GM23338 (cell line): ENCODE measurements at regions not wholly inside any gene's neighbourhood (a gene's known extent, or its start where the extent isn't known, plus 50 kb on each side); places are given as distances from the start of the nearest gene placed in this dataset.

Experiments used
- ATAC-seq: fragments of 200-7000 bp; cut with Tn5 transposase; 3 replicates; pipeline ENCODE4 v1.9.1; 2020
- DNase-seq: peaks from one replicate; pipeline ENCODE4 v3.0.0-alpha.2; 2015; ENCODE audit warnings: low spot score
- H2AFZ ChIP-seq: fragments of 200-600 bp; sonication (generic); 2 replicates; pipeline ENCODE4 v1.8.0; 2016; ENCODE audit warnings: antibody characterized with exemption, mild to moderate bottlenecking, moderate library complexity
- H3F3A ChIP-seq: fragments of 200-600 bp; sonication (generic); replicated peaks from 2 replicates; pipeline ENCODE4 v1.8.0; 2017; ENCODE audit warnings: antibody characterized with exemption, mixed run types, low read depth
- H3K27ac ChIP-seq: fragments of 200-600 bp; sonication (generic); 2 replicates; pipeline ENCODE4 v1.6.1; 2016; ENCODE audit warnings: low read depth
- H3K27me3 ChIP-seq: fragments of 200-600 bp; sonication (generic); 2 replicates; pipeline ENCODE4 v1.8.0; 2016; ENCODE audit warnings: mild to moderate bottlenecking, mixed run types, moderate library complexity; ENCODE audit not compliant: insufficient read depth
- H3K36me3 ChIP-seq: fragments of 200-600 bp; sonication (generic); 2 replicates; pipeline ENCODE4 v1.8.0; 2016; ENCODE audit warnings: mild to moderate bottlenecking; ENCODE audit not compliant: insufficient read depth
- H3K4me1 ChIP-seq: fragments of 200-600 bp; sonication (generic); 2 replicates; pipeline ENCODE4 v1.8.0; 2016; ENCODE audit warnings: mild to moderate bottlenecking, moderate library complexity; ENCODE audit not compliant: insufficient read depth
- H3K4me2 ChIP-seq: fragments of 200-600 bp; sonication (generic); 2 replicates; pipeline ENCODE4 v1.7.1; 2017; ENCODE audit warnings: mixed run types
- H3K4me3 ChIP-seq: fragments of 200-600 bp; sonication (generic); 2 replicates; pipeline ENCODE4 v1.6.1; 2016; ENCODE audit warnings: mixed run types
- H3K79me2 ChIP-seq: fragments of 200-600 bp; sonication (generic); replicated peaks from 2 replicates; pipeline ENCODE4 v1.8.0; 2017; ENCODE audit warnings: mild to moderate bottlenecking; ENCODE audit not compliant: insufficient read depth
- H3K9me2 ChIP-seq: fragments of 200-600 bp; sonication (generic); 2 replicates; pipeline ENCODE4 v1.8.0; 2017; ENCODE audit not compliant: insufficient read depth
- H4K20me1 ChIP-seq: fragments of 200-600 bp; sonication (generic); replicated peaks from 2 replicates; pipeline ENCODE4 v1.8.0; 2017; ENCODE audit warnings: mild to moderate bottlenecking; ENCODE audit not compliant: insufficient read depth
- H3K27ac Mint-ChIP-seq: 2 replicates; pipeline ENCODE4 v1.8.0; 2020; ENCODE audit warnings: inconsistent platforms, mild to moderate bottlenecking, moderate library complexity, mixed read lengths
- H3K27me3 Mint-ChIP-seq: 3 replicates; pipeline ENCODE4 v1.8.0; 2022; ENCODE audit warnings: low read depth, mild to moderate bottlenecking, moderate library complexity, mixed read lengths, inconsistent platforms; ENCODE audit not compliant: insufficient read depth, poor library complexity
- H3K36me3 Mint-ChIP-seq: 3 replicates; pipeline ENCODE4 v1.8.0; 2021; ENCODE audit warnings: low read depth, mild to moderate bottlenecking, inconsistent platforms, moderate library complexity, mixed read lengths
- H3K4me1 Mint-ChIP-seq: 3 replicates; pipeline ENCODE4 v1.8.0; 2020; ENCODE audit warnings: mild to moderate bottlenecking, inconsistent platforms, mixed read lengths
- H3K4me3 Mint-ChIP-seq: 3 replicates; pipeline ENCODE4 v1.8.0; 2021; ENCODE audit warnings: moderate library complexity, mild to moderate bottlenecking, inconsistent platforms, mixed read lengths
- H3K9me3 Mint-ChIP-seq: 3 replicates; pipeline ENCODE4 v1.8.0; 2020; ENCODE audit warnings: moderate library complexity, mild to moderate bottlenecking, inconsistent platforms, mixed read lengths
- CREB1 ChIP-seq: fragments of 250-450 bp; sonication (Bioruptor Pico); IDR thresholded peaks from 2 replicates; pipeline ENCODE4 v1.5.0; 2020; ENCODE audit warnings: low read depth, mild to moderate bottlenecking, moderate library complexity
- CTCF ChIP-seq, 2 experiments: fragments of 200-600 bp in 1 of 2; sonication (generic) in 1 of 2; conservative IDR thresholded peaks; 2 replicates each; pipeline versions ENCODE4 v1.5.1 to v1.6.1; 2016 to 2017; ENCODE audit warnings: antibody characterized with exemption in 2 of 2, low read depth in 2 of 2, mild to moderate bottlenecking in 2 of 2, moderate library complexity in 1 of 2
- EZH2 ChIP-seq: fragments of 200-600 bp; sonication (generic); IDR thresholded peaks from one replicate; pipeline ENCODE4 v1.8.0; 2017; ENCODE audit warnings: antibody characterized with exemption, mild to moderate bottlenecking, low read depth; ENCODE audit not compliant: unreplicated experiment
- EZH2phosphoT487 ChIP-seq: fragments of 200-600 bp; sonication (generic); IDR thresholded peaks from one replicate; pipeline ENCODE4 v1.8.1; 2018; ENCODE audit warnings: antibody characterized with exemption; ENCODE audit not compliant: unreplicated experiment
- JUNB ChIP-seq: IDR thresholded peaks from one replicate; pipeline ENCODE4 v1.6.1; 2016; ENCODE audit warnings: antibody characterized with exemption; ENCODE audit not compliant: unreplicated experiment
- POLR2AphosphoS5 ChIP-seq: IDR thresholded peaks from 2 replicates; pipeline ENCODE4 v1.6.1; 2016; ENCODE audit warnings: antibody characterized with exemption, low read depth
- REST ChIP-seq: IDR thresholded peaks from one replicate; pipeline ENCODE4 v1.6.1; 2018; ENCODE audit warnings: antibody characterized with exemption; ENCODE audit not compliant: unreplicated experiment
- STAT1 ChIP-seq: IDR thresholded peaks from one replicate; pipeline ENCODE4 v1.6.1; 2016; ENCODE audit warnings: antibody characterized with exemption; ENCODE audit not compliant: unreplicated experiment
- ZNF114 ChIP-seq: fragments of 250-450 bp; sonication (Bioruptor Pico); IDR thresholded peaks from 2 replicates; pipeline ENCODE4 v1.5.0; 2020; ENCODE audit warnings: mild to moderate bottlenecking, moderate library complexity
- ZNF331 ChIP-seq: fragments of 250-450 bp; sonication (Bioruptor Pico); IDR thresholded peaks from 2 replicates; pipeline ENCODE4 v1.5.0; 2020; ENCODE audit warnings: low read depth, mild to moderate bottlenecking, moderate library complexity
- TF ChIP-seq, protein P1 (sequence below): IDR thresholded peaks from 2 replicates; pipeline ENCODE4 v1.6.1; 2016; ENCODE audit warnings: antibody characterized with exemption

DNA sequence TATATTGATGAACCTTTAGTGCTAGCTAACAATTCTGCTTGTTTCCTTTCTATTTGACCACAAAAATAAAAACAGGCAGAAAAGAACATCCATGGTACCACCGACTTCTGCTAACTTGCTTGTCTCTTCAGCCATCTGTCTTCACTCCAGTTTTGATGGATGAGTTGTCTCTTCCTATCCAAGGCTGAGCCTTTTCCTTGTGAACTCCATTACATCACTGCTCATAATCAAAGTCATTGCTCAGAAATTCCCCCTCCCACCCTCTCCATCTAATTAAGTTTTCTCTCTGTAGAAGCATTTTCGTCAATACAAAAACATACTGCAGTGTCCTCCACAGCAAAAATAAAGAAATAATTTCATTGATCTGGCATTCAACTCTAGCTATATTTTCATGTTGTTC is 184.4 kb downstream of the SPCS3 start (continued):
- TF ChIP-seq CTCF (conservative IDR thresholded peaks at IDR 0.05; ENCODE audit: low read depth in 2 of 2) = no peak
- no peak for TF ChIP-seq EZH2phosphoT487
- TF ChIP-seq JUNB = no peak
- TF ChIP-seq CREB1 = no peak
- no peak for TF ChIP-seq ZNF114
- no peak for TF ChIP-seq ZNF331 (CRISPR knock-in tag)
- TF ChIP-seq POLR2AphosphoS5 = no peak
- TF ChIP-seq REST = no peak
- TF ChIP-seq, protein P1, sequence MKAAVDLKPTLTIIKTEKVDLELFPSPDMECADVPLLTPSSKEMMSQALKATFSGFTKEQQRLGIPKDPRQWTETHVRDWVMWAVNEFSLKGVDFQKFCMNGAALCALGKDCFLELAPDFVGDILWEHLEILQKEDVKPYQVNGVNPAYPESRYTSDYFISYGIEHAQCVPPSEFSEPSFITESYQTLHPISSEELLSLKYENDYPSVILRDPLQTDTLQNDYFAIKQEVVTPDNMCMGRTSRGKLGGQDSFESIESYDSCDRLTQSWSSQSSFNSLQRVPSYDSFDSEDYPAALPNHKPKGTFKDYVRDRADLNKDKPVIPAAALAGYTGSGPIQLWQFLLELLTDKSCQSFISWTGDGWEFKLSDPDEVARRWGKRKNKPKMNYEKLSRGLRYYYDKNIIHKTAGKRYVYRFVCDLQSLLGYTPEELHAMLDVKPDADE = no peak

- Mint-ChIP-seq H3K4me3 (no peak overlapping the region), H3K27me3 (no peaks in the 10 kb centered on the region), H3K9me3 (no peaks in the 10 kb centered on the region), H3K4me1 (no peaks in the 10 kb centered on the region), H3K36me3 (no peaks in the 10 kb centered on the region), H3K27ac (no peak overlapping the region)
- ATAC-seq = no peak
- Histone ChIP-seq H3K27ac (no peak overlapping the region), H3K4me3 (no peak overlapping the region), H4K20me1 (no peaks in the 10 kb centered on the region), H3K4me1 (no peaks in the 10 kb centered on the region), H3K27me3 (no peaks in the 10 kb centered on the region), H3K9me2 (no peaks in the 10 kb centered on the region), H3K4me2 (no peak overlapping the region), H2AFZ (no peak overlapping the region), H3K36me3 (no peaks in the 10 kb centered on the region), H3F3A (no peaks in the 10 kb centered on the region), H3K79me2 (no peaks in the 10 kb centered on the region)
- DNase-seq = no peak
- TF ChIP-seq CREB1 (no peak), ZNF114 (no peak), STAT1 (no peak), EZH2 (no peak)
Measured at GRCh38 chr4:176507845-176508533, 188.2 kb downstream of the SPCS3 start.
